ENCODE measurements at regions not wholly inside any gene's neighbourhood (a gene's known extent, or its start where the extent isn't known, plus 50 kb on each side); places are given as distances from the start of the nearest gene placed in this dataset.

- intact Hi-C loops (cut with micrococcal nuclease), result no loop called here
- no peaks in the 10 kb centered on the region for H3K79me2 ChIP-seq (ENCODE audit: insufficient read depth, low read length)
- peaks cover 4% of the 10 kb centered on the region for H3K4me1 Mint-ChIP-seq
- H2AFZ ChIP-seq (ENCODE audit: insufficient read depth, low read depth, low read length, poor library complexity, severe bottlenecking), result no peak overlapping the region
- H3K4me3 ChIP-seq (replicated peaks in 1 of 3; ENCODE audit: low read depth in 2 of 3, low read length in 3 of 3), result no peak overlapping the region
- no peak overlapping the region for H3K9ac ChIP-seq (ENCODE audit: insufficient read depth, low read length, poor library complexity, severe bottlenecking)
- TF ChIP-seq, protein P1, sequence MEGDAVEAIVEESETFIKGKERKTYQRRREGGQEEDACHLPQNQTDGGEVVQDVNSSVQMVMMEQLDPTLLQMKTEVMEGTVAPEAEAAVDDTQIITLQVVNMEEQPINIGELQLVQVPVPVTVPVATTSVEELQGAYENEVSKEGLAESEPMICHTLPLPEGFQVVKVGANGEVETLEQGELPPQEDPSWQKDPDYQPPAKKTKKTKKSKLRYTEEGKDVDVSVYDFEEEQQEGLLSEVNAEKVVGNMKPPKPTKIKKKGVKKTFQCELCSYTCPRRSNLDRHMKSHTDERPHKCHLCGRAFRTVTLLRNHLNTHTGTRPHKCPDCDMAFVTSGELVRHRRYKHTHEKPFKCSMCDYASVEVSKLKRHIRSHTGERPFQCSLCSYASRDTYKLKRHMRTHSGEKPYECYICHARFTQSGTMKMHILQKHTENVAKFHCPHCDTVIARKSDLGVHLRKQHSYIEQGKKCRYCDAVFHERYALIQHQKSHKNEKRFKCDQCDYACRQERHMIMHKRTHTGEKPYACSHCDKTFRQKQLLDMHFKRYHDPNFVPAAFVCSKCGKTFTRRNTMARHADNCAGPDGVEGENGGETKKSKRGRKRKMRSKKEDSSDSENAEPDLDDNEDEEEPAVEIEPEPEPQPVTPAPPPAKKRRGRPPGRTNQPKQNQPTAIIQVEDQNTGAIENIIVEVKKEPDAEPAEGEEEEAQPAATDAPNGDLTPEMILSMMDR (IDR thresholded peaks at IDR 0.05), result no peak
- 96% methylated on average over 3 of the region's 4 CpGs for WGBS (ENCODE audit: insufficient coverage)
- peaks cover 0 to 3% (median 0%) of the 10 kb centered on the region in 7 donors for H3K9me3 Mint-ChIP-seq
- H3K27ac Mint-ChIP-seq, result no peak overlapping the region
- H3K36me3 ChIP-seq (replicated peaks in 1 of 2; ENCODE audit: control insufficient read depth in 1 of 2, insufficient read depth in 2 of 2, low read length in 2 of 2), result no peaks in the 10 kb centered on the region
- H3K27me3 Mint-ChIP-seq (ENCODE audit: low read depth in 3 of 3), result peaks cover under 1 to 12% (median 6%) of the 10 kb centered on the region in 3 donors
- H3K4me1 ChIP-seq (ENCODE audit: control insufficient read depth in 1 of 2, insufficient read depth in 2 of 2, low read length in 2 of 2), result no peaks in the 10 kb centered on the region
- no peak for DNase-seq
- no peak overlapping the region for H3K27ac ChIP-seq (ENCODE audit: low read depth in 1 of 2, low read length in 2 of 2)
- H3K4me2 ChIP-seq (replicated peaks; ENCODE audit: extremely low read depth, low read length, poor library complexity, severe bottlenecking), result no peak overlapping the region
- no peaks in the 10 kb centered on the region for H3K9me3 ChIP-seq (replicated peaks in 1 of 2; ENCODE audit: control insufficient read depth in 1 of 2, insufficient read depth in 1 of 2, low read length in 2 of 2)
- H3K4me3 Mint-ChIP-seq, result no peak overlapping the region
- H3K27me3 ChIP-seq (ENCODE audit: control insufficient read depth in 2 of 2, insufficient read depth in 2 of 2, low read length in 2 of 2), result peaks cover 0 to 3% of the 10 kb centered on the region in 2 donors
- H3K36me3 Mint-ChIP-seq, result no peaks in the 10 kb centered on the region
- no peaks in the 10 kb centered on the region for H4K20me1 ChIP-seq (ENCODE audit: insufficient read depth, low read length)
Measured at GRCh38 chr9:90307167-90307833, 335.3 kb downstream of the DIRAS2 start.

DNA sequence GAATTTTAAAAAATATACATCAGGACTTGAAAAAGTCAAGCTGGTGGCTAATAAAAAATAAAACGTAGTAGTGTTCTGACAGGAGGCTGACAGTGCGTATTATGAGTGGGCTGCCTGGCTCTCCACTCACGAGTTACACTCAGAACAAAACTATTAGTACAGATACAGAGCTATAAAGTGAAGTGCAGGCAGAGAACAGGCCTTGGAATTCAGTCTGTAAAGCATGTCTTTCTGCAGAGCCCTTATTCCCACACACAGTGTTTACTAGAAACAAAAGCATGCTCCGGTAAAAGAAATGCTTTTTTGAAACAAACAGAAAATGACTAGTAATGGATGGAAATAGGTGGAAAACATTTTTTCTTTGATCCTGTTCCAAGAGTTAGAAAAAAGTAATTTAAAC is 334.7 kb downstream of the DIRAS2 start:
- H3K27me3 Mint-ChIP-seq (ENCODE audit: low read depth in 3 of 3), result peaks cover 1 to 12% (median 6%) of the 10 kb centered on the region in 3 donors
- Histone ChIP-seq H3K27ac (ENCODE audit: low read depth in 1 of 2, low read length in 2 of 2) (no peak overlapping the region), H3K4me3 (replicated peaks in 1 of 3; ENCODE audit: low read depth in 2 of 3, low read length in 3 of 3) (no peak overlapping the region), H3K4me2 (replicated peaks; ENCODE audit: extremely low read depth, low read length, poor library complexity, severe bottlenecking) (no peak overlapping the region), H3K9me3 (replicated peaks in 1 of 2; ENCODE audit: control insufficient read depth in 1 of 2, insufficient read depth in 1 of 2, low read length in 2 of 2) (no peaks in the 10 kb centered on the region), H3K79me2 (ENCODE audit: insufficient read depth, low read length) (no peaks in the 10 kb centered on the region), H3K36me3 (replicated peaks in 1 of 2; ENCODE audit: control insufficient read depth in 1 of 2, insufficient read depth in 2 of 2, low read length in 2 of 2) (no peaks in the 10 kb centered on the region), H3K27me3 (ENCODE audit: control insufficient read depth in 2 of 2, insufficient read depth in 2 of 2, low read length in 2 of 2) (peaks cover 0 to 2% of the 10 kb centered on the region in 2 donors), H4K20me1 (ENCODE audit: insufficient read depth, low read length) (no peaks in the 10 kb centered on the region), H2AFZ (ENCODE audit: insufficient read depth, low read depth, low read length, poor library complexity, severe bottlenecking) (no peak overlapping the region), H3K9ac (ENCODE audit: insufficient read depth, low read length, poor library complexity, severe bottlenecking) (no peak overlapping the region), H3K4me1 (ENCODE audit: control insufficient read depth in 1 of 2, insufficient read depth in 2 of 2, low read length in 2 of 2) (no peaks in the 10 kb centered on the region)
- intact Hi-C loops (cut with micrococcal nuclease), result no loop called here
- H3K4me1 Mint-ChIP-seq, result peaks cover 4% of the 10 kb centered on the region
- no peak overlapping the region for H3K4me3 Mint-ChIP-seq
- no CpG with 5 or more reads among the region's 4 CpGs for WGBS (ENCODE audit: insufficient coverage)
- DNase-seq, result no peak
- no peaks in the 10 kb centered on the region for H3K36me3 Mint-ChIP-seq
- peaks cover 0 to 3% (median 0%) of the 10 kb centered on the region in 7 donors for H3K9me3 Mint-ChIP-seq
- TF ChIP-seq, protein P1 (IDR thresholded peaks at IDR 0.05), result no peak
- H3K27ac Mint-ChIP-seq, result no peak overlapping the region
